ENCODE measurements at regions not wholly inside any gene's neighbourhood (a gene's known extent, or its start where the extent isn't known, plus 50 kb on each side); places are given as distances from the start of the nearest gene placed in this dataset.

DNA sequence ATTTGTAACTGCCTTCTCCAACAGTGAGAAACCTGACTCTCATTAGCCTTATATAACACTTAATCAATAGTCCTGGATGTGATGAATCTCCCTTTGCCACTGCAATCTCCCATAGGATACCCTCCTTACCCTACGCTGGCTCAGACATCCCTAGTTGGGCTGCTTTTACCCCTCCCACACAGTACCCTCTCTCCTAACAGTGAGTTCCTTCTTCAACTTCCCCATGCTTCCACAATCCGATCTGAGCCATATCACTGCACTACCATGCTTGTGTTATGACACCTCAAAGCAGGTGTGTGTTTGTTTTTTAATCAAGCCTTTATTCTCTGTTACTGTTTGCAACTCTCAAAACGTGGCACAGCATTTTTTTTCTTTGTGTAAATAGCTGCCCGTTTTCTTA lies 60.5 kb upstream of the C9orf72 start:
- Histone ChIP-seq H3K14ac (ENCODE audit: insufficient read depth, low read length) (no peak overlapping the region), H3K79me2 (ENCODE audit: insufficient read depth, low read length) (no peaks in the 10 kb centered on the region)
- no peak overlapping the region for H3K27ac Mint-ChIP-seq

More for the DNA sequence above, 60.5 kb upstream of the C9orf72 start:
- Mint-ChIP-seq H3K4me3 (no peak overlapping the region), H3K36me3 (ENCODE audit: insufficient read depth in 1 of 3, low read depth in 3 of 3) (peaks cover 0 to 4% (median 0%) of the 10 kb centered on the region in 3 experiments; a peak in 1 of 7 replicates), H3K27me3 (ENCODE audit: low read depth) (no peaks in the 10 kb centered on the region), H3K4me1 (no peaks in the 10 kb centered on the region), H3K9me3 (no peaks in the 10 kb centered on the region)
- no peak overlapping the region for H4K5ac ChIP-seq (ENCODE audit: insufficient read length, low read depth, low read length)
- H2BK12ac ChIP-seq (ENCODE audit: insufficient read length, low read depth, low read length): no peak overlapping the region
- H3K18ac ChIP-seq (ENCODE audit: insufficient read length, low read depth, low read length): no peak overlapping the region
- H3K23ac ChIP-seq (ENCODE audit: insufficient read length, low read depth, low read length): no peak overlapping the region
- TF ChIP-seq CTCF (conservative IDR thresholded peaks at IDR 0.05): no peak
- H3K4ac ChIP-seq (ENCODE audit: low read depth, low read length): no peak overlapping the region
- H3K4me2 ChIP-seq (ENCODE audit: insufficient read depth, insufficient read length, low read length): no peak overlapping the region
- no peaks in the 10 kb centered on the region for H3K27me3 ChIP-seq (ENCODE audit: insufficient read depth, low read length)
- no peak overlapping the region for H2AFZ ChIP-seq (ENCODE audit: low read length)
- H2BK20ac ChIP-seq (ENCODE audit: low read depth, low read length, poor library complexity, severe bottlenecking): no peak overlapping the region
- no CpG with 5 or more reads among the region's 4 CpGs for WGBS (ENCODE audit: extremely low coverage, insufficient read length, low lambda C conversion rate)
- H3K56ac ChIP-seq (ENCODE audit: insufficient read length, low read depth, low read length): no peak overlapping the region
- no peak overlapping the region for H2AK5ac ChIP-seq (ENCODE audit: insufficient read length, low read length)
- no peak overlapping the region for H3K9ac ChIP-seq (ENCODE audit: extremely low read depth, insufficient read length, low read length)
- no peak overlapping the region for H4K91ac ChIP-seq (ENCODE audit: insufficient read length, low read depth, low read length)
- H2BK120ac ChIP-seq (ENCODE audit: low read depth, low read length, poor library complexity, severe bottlenecking): no peak overlapping the region
- H3K23me2 ChIP-seq (ENCODE audit: insufficient read length, low read depth, low read length, poor library complexity, severe bottlenecking): no peaks in the 10 kb centered on the region
- H3K79me1 ChIP-seq (ENCODE audit: insufficient read depth, low read depth, low read length, poor library complexity, severe bottlenecking): no peaks in the 10 kb centered on the region
- H2BK15ac ChIP-seq (ENCODE audit: low read depth, low read length): no peak overlapping the region
- no peaks in the 10 kb centered on the region for H3K9me3 ChIP-seq (ENCODE audit: control insufficient read depth, low read depth, low read length)
- no peak overlapping the region for H3K27ac ChIP-seq (ENCODE audit: insufficient read length, low read depth, low read length)
- H4K20me1 ChIP-seq (ENCODE audit: control insufficient read depth, insufficient read depth, insufficient read length): no peaks in the 10 kb centered on the region
- no peak overlapping the region for H4K8ac ChIP-seq (replicated peaks; ENCODE audit: insufficient read length, low read depth, low read length)
- H3T11ph ChIP-seq (ENCODE audit: low read length): no peak overlapping the region
- H2BK5ac ChIP-seq (ENCODE audit: insufficient read length, low read length): no peak overlapping the region
- no peak for DNase-seq
- no peaks in the 10 kb centered on the region; the same call in 1 of the 2 replicates for H3K4me1 ChIP-seq (ENCODE audit: insufficient read depth, low read length)

All from H9 (cell line).